Myocyte (in vitro differentiated cells): ENCODE measurements at regions not wholly inside any gene's neighbourhood (a gene's known extent, or its start where the extent isn't known, plus 50 kb on each side); places are given as distances from the start of the nearest gene placed in this dataset.

Experiments
- DNase-seq: peaks from one replicate; pipeline ENCODE4 v3.0.0-alpha.2; 2012; ENCODE audit warnings: low read depth

- DNase-seq: no peak
These were observed 282.2 kb downstream of the CDH26 start for GRCh38 chr20:60240415-60240814.

GRCh38 chr20:60240986-60241385 lies 282.8 kb downstream of the CDH26 start:
- no peak for DNase-seq

- DNase-seq: peak; percentile 11
These were observed 284.7 kb downstream of the CDH26 start for GRCh38 chr20:60242836-60243505.

GRCh38 chr20:60244373-60245146 lies 286.3 kb downstream of the CDH26 start:
- no peak for DNase-seq

- peak; percentile 30 for DNase-seq
These were observed 288.5 kb downstream of the CDH26 start for GRCh38 chr20:60246751-60247150.

GRCh38 chr20:60249436-60249835 lies 291.2 kb downstream of the CDH26 start:
- DNase-seq: peak; percentile 74

GRCh38 chr20:60250251-60250650 lies 292.0 kb downstream of the CDH26 start:
- no peak for DNase-seq

- no peak for DNase-seq
These were observed 294.6 kb downstream of the CDH26 start for GRCh38 chr20:60252866-60253265.

GRCh38 chr20:60253471-60253870 lies 295.2 kb downstream of the CDH26 start:
- no peak for DNase-seq

GRCh38 chr20:60254901-60255411 lies 296.7 kb downstream of the CDH26 start:
- DNase-seq: peak; percentile 52

GRCh38 chr20:60255415-60255814 lies 297.2 kb downstream of the CDH26 start:
- DNase-seq: no peak

GRCh38 chr20:60255866-60256265 lies 297.6 kb downstream of the CDH26 start:
- no peak for DNase-seq

- no peak for DNase-seq
These were observed 298.6 kb downstream of the CDH26 start for GRCh38 chr20:60256811-60257210.

GRCh38 chr20:60257671-60258070 lies 299.4 kb downstream of the CDH26 start:
- DNase-seq: no peak

- no peak for DNase-seq
These were observed 300.1 kb downstream of the CDH26 start for GRCh38 chr20:60258255-60258863.

- no peak for DNase-seq
These were observed 303.1 kb downstream of the CDH26 start for GRCh38 chr20:60261333-60261732.

- peak; percentile 31 for DNase-seq
These were observed 304.9 kb downstream of the CDH26 start for GRCh38 chr20:60262967-60263603.

GRCh38 chr20:60263725-60264709 lies 305.8 kb downstream of the CDH26 start:
- DNase-seq: no peak

GRCh38 chr20:60266177-60266823 lies 308.1 kb downstream of the CDH26 start:
- DNase-seq: no peak

- DNase-seq: no peak
These were observed 310.3 kb downstream of the CDH26 start for GRCh38 chr20:60268491-60268890.
